Heart right ventricle (tissue), 16 donors: ENCODE measurements at regions not wholly inside any gene's neighbourhood (a gene's known extent, or its start where the extent isn't known, plus 50 kb on each side); places are given as distances from the start of the nearest gene placed in this dataset.

Source experiments
- ATAC-seq, 8 donors: fragments of 200-7000 bp; cut with Tn5 transposase; one replicate each; pipeline ENCODE4 v1.9.1; 2020; ENCODE audit warnings: mild to moderate bottlenecking in 8 of 8, moderate library complexity in 8 of 8, moderate number of reproducible peaks in 1 of 8
- DNase-seq, 2 donors: peaks; one replicate each; pipeline ENCODE4 v3.0.0-alpha.2; 2020
- H3K27ac ChIP-seq, 10 donors: fragments of 200-600 bp; sonication (generic) in 2 of 10; one replicate each; pipeline versions ENCODE4 v1.5.0 to v1.8.0; 2020 to 2022; ENCODE audit warnings: mild to moderate bottlenecking in 3 of 10
- H3K27me3 ChIP-seq, 7 donors: fragments of 200-600 bp; one replicate each; pipeline ENCODE4 v1.8.0; 2021 to 2022; ENCODE audit warnings: mild to moderate bottlenecking in 2 of 7
- H3K36me3 ChIP-seq, 9 donors: fragments of 200-600 bp; sonication (generic) in 1 of 9; one replicate each; pipeline versions ENCODE4 v1.5.0 to v1.8.0; 2020 to 2022; ENCODE audit warnings: mild to moderate bottlenecking in 2 of 9
- H3K4me1 ChIP-seq, 9 donors: fragments of 200-600 bp; sonication (generic) in 1 of 9; one replicate each; pipeline versions ENCODE4 v1.5.0 to v1.8.0; 2020 to 2022; ENCODE audit warnings: mild to moderate bottlenecking in 4 of 9
- H3K4me3 ChIP-seq, 10 donors: fragments of 200-600 bp; sonication (generic) in 2 of 10; one replicate each; pipeline versions ENCODE4 v1.5.0 to v1.8.0; 2020 to 2022; ENCODE audit warnings: mild to moderate bottlenecking in 7 of 10, moderate library complexity in 2 of 10
- H3K9me3 ChIP-seq, 11 donors: fragments of 200-600 bp in 10 of 11; sonication (generic) in 2 of 11; one replicate each; pipeline versions ENCODE4 v1.5.0 to v1.8.0; 2013 to 2022; ENCODE audit warnings: mild to moderate bottlenecking in 2 of 11, control low read depth in 1 of 11, moderate library complexity in 1 of 11
- CTCF ChIP-seq, 9 donors: fragments of 200-600 bp; sonication (generic) in 2 of 9; IDR thresholded peaks; one replicate each; pipeline versions ENCODE4 v1.5.0 to v1.8.0; 2021 to 2022; ENCODE audit warnings: antibody characterized with exemption in 9 of 9, mild to moderate bottlenecking in 5 of 9, moderate library complexity in 1 of 9
- WGBS, 2 donors: extraction: QIAGEN DNeasy Blood & Tissue Kit; methylation state at CpG; one replicate each; pipeline ENCODE4 v1.1.7; 2013; ENCODE audit warnings: inconsistent platforms in 1 of 2; 5-methylcytosine and 5-hydroxymethylcytosine counted together
- intact Hi-C, 10 donors: fragments of 100-400 bp; cut with DNase I; formaldehyde crosslinking; loops; one replicate each; pipeline versions ENCODE4 v1.11.1 to v1.14.2; 2022
- donor health status: Arrhythmogenic right ventricular cardiomyopathy.
- donor health status: ischemic (EF 13 %, LVEDD 7.1; RV severe dilation, severe dysfunction).
- donor health status: healthy with polysubstance abuse.
- donor health status: DM: no; HTN: yes; CAD: no.
- donor health status: DM: no; HTN: no; CAD: no.
- donor health status: ischemic (EF 25% LVEDD 6.9; RV normal size, moderate dysfunction).
- donor health status: ischemic (EF 25% LVEDD 5.7; RV mildly dilated, moderate dysfunction).
- donor health status: healthy.
- donor health status: DM: yes; HTN: yes; CAD: no.
- donor health status: Ischemic cardiomyopathy.
- donor health status: ischemic (EF 35%, LVEDD 5.7; RV mildly dilated, moderate dysfunction).
- donor health status: nonischemic (EF 11% LVEDD 7.7; RV severe dilation, severe dysfunction).
- donor health status: DM: yes; HTN: yes; CAD: no.
- donor health status: PGD.
- donor health status: ischemic (EF 29% LVEDD 5.4; RV normal size, mild dysfunction).
- donor health status: nonischemic (EF 23%, LVEDD 6.1; RV moderate dilation, normal function).

- ATAC-seq, result no peak
- Histone ChIP-seq H3K36me3 (no peaks in the 10 kb centered on the region), H3K4me1 (no peaks in the 10 kb centered on the region), H3K9me3 (peaks cover 0 to under 1% (median 0%) of the 10 kb centered on the region in 11 donors), H3K27me3 (no peaks in the 10 kb centered on the region), H3K27ac (no peak overlapping the region), H3K4me3 (no peak overlapping the region)
- TF ChIP-seq CTCF (IDR thresholded peaks at IDR 0.05), result no peak
- intact Hi-C loops, result no loop called here
- DNase-seq, result no peak
Measured at GRCh38 chr4:18250564-18250963, 229.0 kb upstream of the LCORL start.

- 86 to 91% methylated on average over 2 of the region's 2 CpGs for WGBS, 2 donors
- DNase-seq (no peak), ATAC-seq (no peak)
- intact Hi-C loops, result no loop called here
- TF ChIP-seq CTCF (IDR thresholded peaks at IDR 0.05), result no peak
- no peaks in the 10 kb centered on the region for H3K4me1 ChIP-seq
- no peaks in the 10 kb centered on the region for H3K36me3 ChIP-seq
- H3K9me3 ChIP-seq, result no peaks in the 10 kb centered on the region
- H3K27ac ChIP-seq, result no peak overlapping the region
- H3K4me3 ChIP-seq, result no peak overlapping the region
- H3K27me3 ChIP-seq, result no peaks in the 10 kb centered on the region
Measured at GRCh38 chr4:18248611-18249010, 227.1 kb upstream of the LCORL start.

GRCh38 chr4:18247189-18247588 is 225.6 kb upstream of the LCORL start:
- intact Hi-C loops, result no loop called here
- DNase-seq, result no peak
- no peaks in the 10 kb centered on the region for H3K27me3 ChIP-seq
- H3K4me1 ChIP-seq, result no peaks in the 10 kb centered on the region
- WGBS, 2 donors, result 64 to 73% methylated on average over 4 of the region's 4 CpGs
- H3K9me3 ChIP-seq, result no peaks in the 10 kb centered on the region
- ATAC-seq, result no peak
- no peak overlapping the region for H3K27ac ChIP-seq
- no peak for TF ChIP-seq CTCF (IDR thresholded peaks at IDR 0.05)
- no peak overlapping the region for H3K4me3 ChIP-seq
- no peaks in the 10 kb centered on the region for H3K36me3 ChIP-seq

GRCh38 chr4:18242919-18243693 is 221.6 kb upstream of the LCORL start:
- no peaks in the 10 kb centered on the region for H3K4me1 ChIP-seq
- H3K9me3 ChIP-seq, result no peaks in the 10 kb centered on the region
- no peaks in the 10 kb centered on the region for H3K27me3 ChIP-seq
- no peaks in the 10 kb centered on the region for H3K36me3 ChIP-seq
- WGBS, 2 donors, result 59 to 65% methylated on average over 5 of the region's 5 CpGs
- no peak for ATAC-seq
- H3K27ac ChIP-seq, result no peak overlapping the region
- TF ChIP-seq CTCF (IDR thresholded peaks at IDR 0.05), result no peak
- no peak for DNase-seq
- no peak overlapping the region for H3K4me3 ChIP-seq
- intact Hi-C loops, result no loop called here
